SK-N-SH treated with all-trans-retinoic acid at 6 μM for 48 hours (cell line): ENCODE measurements at regions not wholly inside any gene's neighbourhood (a gene's known extent, or its start where the extent isn't known, plus 50 kb on each side); places are given as distances from the start of the nearest gene placed in this dataset.

ENCODE experiments used
- ATAC-seq: fragments of 200-7000 bp; cut with Tn5 transposase; 3 replicates; pipeline ENCODE4 v1.9.1; 2020; ENCODE audit warnings: mild to moderate bottlenecking, moderate library complexity
- ARNTL ChIP-seq: fragments of 450-650 bp; formaldehyde crosslinking; IDR thresholded peaks from 2 replicates; pipeline ENCODE4 v1.5.0; 2020; ENCODE audit warnings: low read depth, mild to moderate bottlenecking, moderate library complexity, borderline replicate concordance
- CSRNP3 ChIP-seq: fragments of 250-450 bp; sonication (Bioruptor Pico); IDR thresholded peaks from 2 replicates; pipeline ENCODE4 v1.5.1; 2021; ENCODE audit warnings: mild to moderate bottlenecking, moderate library complexity
- ESRRG ChIP-seq: fragments of 250-450 bp; sonication (Bioruptor Pico); IDR thresholded peaks from 2 replicates; pipeline ENCODE4 v1.6.1; 2021; ENCODE audit warnings: mild to moderate bottlenecking
- ISL1 ChIP-seq: fragments of 250-450 bp; sonication (Bioruptor Pico); IDR thresholded peaks from 2 replicates; pipeline ENCODE4 v2.1.2; 2022; ENCODE audit warnings: mild to moderate bottlenecking, moderate library complexity
- PATZ1 ChIP-seq: fragments of 250-450 bp; sonication (Bioruptor Pico); IDR thresholded peaks from 2 replicates; pipeline ENCODE4 v1.8.0; 2020; ENCODE audit warnings: mild to moderate bottlenecking, moderate library complexity, borderline replicate concordance
- POU6F1 ChIP-seq: fragments of 250-450 bp; sonication (Bioruptor Pico); IDR thresholded peaks from 2 replicates; pipeline ENCODE4 v1.8.0; 2021; ENCODE audit warnings: low read depth, mild to moderate bottlenecking, moderate library complexity, borderline replicate concordance
- PPARA ChIP-seq: fragments of 250-450 bp; sonication (Bioruptor Pico); IDR thresholded peaks from 2 replicates; pipeline ENCODE4 v1.5.0; 2020; ENCODE audit warnings: mild to moderate bottlenecking, borderline replicate concordance
- RARB ChIP-seq: fragments of 250-450 bp; sonication (Bioruptor Pico); IDR thresholded peaks from 2 replicates; pipeline ENCODE4 v1.8.0; 2021; ENCODE audit warnings: mild to moderate bottlenecking, moderate library complexity
- SNAI2 ChIP-seq: fragments of 250-450 bp; sonication (Bioruptor Pico); IDR thresholded peaks from 2 replicates; pipeline ENCODE4 v1.5.0; 2020; ENCODE audit warnings: mild to moderate bottlenecking, moderate library complexity
- ZFP3 ChIP-seq: fragments of 250-450 bp; sonication (Bioruptor Pico); IDR thresholded peaks from 2 replicates; pipeline ENCODE4 v1.5.0; 2020; ENCODE audit warnings: mild to moderate bottlenecking, moderate library complexity
- ZFP30 ChIP-seq: fragments of 450-650 bp; formaldehyde crosslinking; IDR thresholded peaks from 2 replicates; pipeline ENCODE4 v1.5.0; 2022; ENCODE audit warnings: mild to moderate bottlenecking, moderate library complexity
- ZNF70 ChIP-seq: fragments of 450-650 bp; formaldehyde crosslinking; IDR thresholded peaks from 2 replicates; pipeline ENCODE4 v1.5.0; 2020; ENCODE audit warnings: mild to moderate bottlenecking, moderate library complexity
- ZNF8 ChIP-seq: fragments of 450-650 bp; formaldehyde crosslinking; IDR thresholded peaks from 2 replicates; pipeline ENCODE4 v1.5.0; 2020; ENCODE audit warnings: mild to moderate bottlenecking, moderate library complexity

- no peak for ATAC-seq
- TF ChIP-seq ARNTL (no peak), SNAI2 (CRISPR knock-in tag) (no peak), CSRNP3 (CRISPR knock-in tag) (no peak), ZFP30 (CRISPR knock-in tag) (no peak), ISL1 (no peak), ZFP3 (CRISPR knock-in tag) (no peak), PATZ1 (CRISPR knock-in tag) (no peak)
Observed at GRCh38 chr2:9791711-9792110, 51.6 kb upstream of the TAF1B start.

- TF ChIP-seq PPARA (no peak), ARNTL (no peak), RARB (no peak), ZFP3 (CRISPR knock-in tag) (no peak), CSRNP3 (CRISPR knock-in tag) (no peak), ESRRG (CRISPR knock-in tag) (no peak), POU6F1 (CRISPR knock-in tag) (no peak), ZNF8 (CRISPR knock-in tag) (no peak), ZNF70 (CRISPR knock-in tag) (no peak), ISL1 (no peak)
- ATAC-seq, result no peak
Observed at GRCh38 chr2:9793156-9793917, 49.9 kb upstream of the TAF1B start.
